Smooth muscle cell (in vitro differentiated cells): ENCODE measurements at regions not wholly inside any gene's neighbourhood (a gene's known extent, or its start where the extent isn't known, plus 50 kb on each side); places are given as distances from the start of the nearest gene placed in this dataset.

ENCODE experiments used
- DNase-seq: peaks from one replicate; lab custom pipeline; 2025; ENCODE audit not compliant: unreplicated experiment; lab: John Stamatoyannopoulos, UW
- H2AFZ ChIP-seq: fragments of 200-600 bp; sonication (generic); 2 replicates; pipeline ENCODE4 v1.6.0; 2016; ENCODE audit warnings: antibody characterized with exemption, low read depth, mild to moderate bottlenecking
- H3F3A ChIP-seq: fragments of 200-600 bp; sonication (generic); 2 replicates; pipeline ENCODE4 v1.6.0; 2017; ENCODE audit warnings: antibody characterized with exemption, low read depth
- H3K27ac ChIP-seq: fragments of 200-600 bp; sonication (generic); 2 replicates; pipeline ENCODE4 v1.5.1; 2016; ENCODE audit warnings: low read depth, mild to moderate bottlenecking
- H3K27me3 ChIP-seq: fragments of 200-600 bp; sonication (generic); 2 replicates; pipeline ENCODE4 v1.6.1; 2016; ENCODE audit warnings: low read depth, mild to moderate bottlenecking
- H3K36me3 ChIP-seq: fragments of 200-600 bp; sonication (generic); 2 replicates; pipeline ENCODE4 v1.5.1; 2016; ENCODE audit warnings: low read depth
- H3K4me1 ChIP-seq: fragments of 200-600 bp; sonication (generic); 2 replicates; pipeline ENCODE4 v1.5.1; 2016; ENCODE audit warnings: low read depth
- H3K4me2 ChIP-seq: fragments of 200-600 bp; sonication (generic); 2 replicates; pipeline ENCODE4 v1.6.0; 2016; ENCODE audit warnings: mild to moderate bottlenecking
- H3K4me3 ChIP-seq: fragments of 200-600 bp; sonication (generic); 2 replicates; pipeline ENCODE4 v1.5.1; 2016; ENCODE audit warnings: mild to moderate bottlenecking
- H3K79me2 ChIP-seq: fragments of 200-600 bp; sonication (generic); 2 replicates; pipeline ENCODE4 v1.6.0; 2016; ENCODE audit warnings: low read depth, mild to moderate bottlenecking
- H3K9ac ChIP-seq: fragments of 200-600 bp; sonication (generic); 2 replicates; pipeline ENCODE4 v1.6.0; 2016; ENCODE audit warnings: low read depth
- H3K9me3 ChIP-seq: fragments of 200-600 bp; sonication (generic); replicated peaks from 2 replicates; pipeline ENCODE4 v1.5.1; 2016; ENCODE audit warnings: low read depth
- H4K20me1 ChIP-seq: fragments of 200-600 bp; sonication (generic); 2 replicates; pipeline ENCODE4 v1.6.0; 2016; ENCODE audit warnings: low read depth
- CTCF ChIP-seq: fragments of 200-600 bp; sonication (generic); IDR thresholded peaks from 2 replicates; pipeline ENCODE4 v1.5.1; 2017; ENCODE audit warnings: borderline replicate concordance, mild to moderate bottlenecking, antibody characterized with exemption; ENCODE audit not compliant: insufficient read depth, poor library complexity, severe bottlenecking
- WGBS: methylation state at CpG from one replicate; pipeline ENCODE4 v1.1.7; 2016; ENCODE audit warnings: low lambda C conversion rate; 5-methylcytosine and 5-hydroxymethylcytosine counted together

- no peaks in the 10 kb centered on the region for H4K20me1 ChIP-seq
- H3K4me2 ChIP-seq: no peak overlapping the region
- H3K27ac ChIP-seq: no peak overlapping the region
- H3K4me3 ChIP-seq: no peak overlapping the region
- TF ChIP-seq CTCF: no peak
- H3K9me3 ChIP-seq: no peaks in the 10 kb centered on the region
- DNase-seq: no peak
- H3K4me1 ChIP-seq: no peaks in the 10 kb centered on the region
- H3K9ac ChIP-seq: no peak overlapping the region
- H3K79me2 ChIP-seq: no peaks in the 10 kb centered on the region
- WGBS: 91% methylated on average over 4 of the region's 4 CpGs
- no peaks in the 10 kb centered on the region for H3F3A ChIP-seq
- peaks cover 35% of the 10 kb centered on the region for H3K27me3 ChIP-seq
- no peaks in the 10 kb centered on the region for H3K36me3 ChIP-seq
- H2AFZ ChIP-seq: no peak overlapping the region
These were observed 165.2 kb upstream of the TSHZ2 start for GRCh38 chr20:52806918-52807317.

- H3F3A ChIP-seq: no peaks in the 10 kb centered on the region
- no peak overlapping the region for H2AFZ ChIP-seq
- no peak for DNase-seq
- H3K79me2 ChIP-seq: no peaks in the 10 kb centered on the region
- H3K4me2 ChIP-seq: no peak overlapping the region
- H3K27me3 ChIP-seq: peaks cover 33% of the 10 kb centered on the region
- TF ChIP-seq CTCF: no peak
- H4K20me1 ChIP-seq: no peaks in the 10 kb centered on the region
- no peaks in the 10 kb centered on the region for H3K4me1 ChIP-seq
- no peak overlapping the region for H3K4me3 ChIP-seq
- no peaks in the 10 kb centered on the region for H3K36me3 ChIP-seq
- no peak overlapping the region for H3K27ac ChIP-seq
- no peaks in the 10 kb centered on the region for H3K9me3 ChIP-seq
- 77% methylated on average over 2 of the region's 2 CpGs for WGBS
- no peak overlapping the region for H3K9ac ChIP-seq
These were observed 166.3 kb upstream of the TSHZ2 start for GRCh38 chr20:52805843-52806242.

GRCh38 chr20:52805296-52805571, 166.9 kb upstream of the TSHZ2 start:
- Histone ChIP-seq H3K36me3 (no peaks in the 10 kb centered on the region), H3K4me3 (no peak overlapping the region), H3K79me2 (no peaks in the 10 kb centered on the region), H3K27me3 (peaks cover 27% of the 10 kb centered on the region), H3K4me1 (no peaks in the 10 kb centered on the region), H2AFZ (no peak overlapping the region), H3K27ac (no peak overlapping the region), H3F3A (no peaks in the 10 kb centered on the region), H3K9ac (no peak overlapping the region), H3K9me3 (no peaks in the 10 kb centered on the region), H4K20me1 (no peaks in the 10 kb centered on the region), H3K4me2 (no peak overlapping the region)
- no peak for TF ChIP-seq CTCF
- 77% methylated on average over 4 of the region's 4 CpGs for WGBS
- no peak for DNase-seq

GRCh38 chr20:52804497-52805295, 167.5 kb upstream of the TSHZ2 start:
- H4K20me1 ChIP-seq: no peaks in the 10 kb centered on the region
- peaks cover 22% of the 10 kb centered on the region for H3K27me3 ChIP-seq
- no peak for DNase-seq
- WGBS: 75% methylated on average over 13 of the region's 13 CpGs
- no peak overlapping the region for H3K27ac ChIP-seq
- H3K9ac ChIP-seq: no peak overlapping the region
- no peaks in the 10 kb centered on the region for H3K9me3 ChIP-seq
- H3K79me2 ChIP-seq: no peaks in the 10 kb centered on the region
- no peak overlapping the region for H2AFZ ChIP-seq
- no peaks in the 10 kb centered on the region for H3F3A ChIP-seq
- no peaks in the 10 kb centered on the region for H3K36me3 ChIP-seq
- TF ChIP-seq CTCF: no peak
- H3K4me1 ChIP-seq: no peaks in the 10 kb centered on the region
- H3K4me2 ChIP-seq: no peak overlapping the region
- H3K4me3 ChIP-seq: no peak overlapping the region
